Uterus (tissue), 3 donors: ENCODE measurements at regions not wholly inside any gene's neighbourhood (a gene's known extent, or its start where the extent isn't known, plus 50 kb on each side); places are given as distances from the start of the nearest gene placed in this dataset.

Experiments
- DNase-seq, 2 donors: peaks; one replicate each; pipeline ENCODE4 v3.0.0-alpha.2; 2019 to 2020
- H3K27ac ChIP-seq, 2 donors: fragments of 200-600 bp; sonication (generic); 1 replicate in 1 of 2; 2 replicates in 1 of 2; pipeline ENCODE4 v1.5.1; 2016 to 2018
- H3K27me3 ChIP-seq, 2 donors: fragments of 200-600 bp; sonication (generic); one replicate each; pipeline ENCODE4 v1.5.1; 2018 to 2019; ENCODE audit warnings: control low read depth in 1 of 2
- H3K36me3 ChIP-seq, 2 donors: fragments of 200-600 bp; sonication (generic); one replicate each; pipeline ENCODE4 v1.5.1; 2019; ENCODE audit warnings: control low read depth in 1 of 2
- H3K4me1 ChIP-seq, 2 donors: fragments of 200-600 bp; sonication (generic); one replicate each; pipeline ENCODE4 v1.5.1; 2018 to 2019; ENCODE audit warnings: control low read depth in 1 of 2
- H3K4me3 ChIP-seq, 2 donors: fragments of 200-600 bp; sonication (generic); 1 replicate in 1 of 2; 2 replicates in 1 of 2; pipeline ENCODE4 v1.5.1; 2018 to 2019; ENCODE audit warnings: mild to moderate bottlenecking in 1 of 2
- H3K9me3 ChIP-seq, 2 donors: fragments of 200-600 bp; sonication (generic); one replicate each; pipeline ENCODE4 v1.5.1; 2019; ENCODE audit warnings: control low read depth in 1 of 2
- CTCF ChIP-seq, 4 experiments: fragments of 200-600 bp in 2 of 4; fragments of 450-650 bp in 2 of 4; sonication (generic) in 2 of 4; IDR thresholded peaks; one replicate each; pipeline ENCODE4 v1.5.1; 2016 to 2019; ENCODE audit warnings: antibody characterized with exemption in 4 of 4, mild to moderate bottlenecking in 2 of 4, moderate library complexity in 1 of 4
- POLR2A ChIP-seq, 2 donors: fragments of 450-650 bp; IDR thresholded peaks; one replicate each; pipeline ENCODE4 v1.6.1; 2016; ENCODE audit warnings: antibody characterized with exemption in 2 of 2, mild to moderate bottlenecking in 1 of 2, moderate library complexity in 1 of 2
- intact Hi-C: fragments of 100-400 bp; cut with DNase I; formaldehyde crosslinking; loops from one replicate; pipeline ENCODE4 v1.15.1; 2023; ENCODE audit warnings: low total_unique reads
- donor health status: DM: yes; HTN: yes; CAD: no.

- peak overlapping the region; percentile 78 to 81 for H3K27ac ChIP-seq
Observed at GRCh38 chr12:92223481-92223880, 77.8 kb upstream of the BTG1 start.

DNA sequence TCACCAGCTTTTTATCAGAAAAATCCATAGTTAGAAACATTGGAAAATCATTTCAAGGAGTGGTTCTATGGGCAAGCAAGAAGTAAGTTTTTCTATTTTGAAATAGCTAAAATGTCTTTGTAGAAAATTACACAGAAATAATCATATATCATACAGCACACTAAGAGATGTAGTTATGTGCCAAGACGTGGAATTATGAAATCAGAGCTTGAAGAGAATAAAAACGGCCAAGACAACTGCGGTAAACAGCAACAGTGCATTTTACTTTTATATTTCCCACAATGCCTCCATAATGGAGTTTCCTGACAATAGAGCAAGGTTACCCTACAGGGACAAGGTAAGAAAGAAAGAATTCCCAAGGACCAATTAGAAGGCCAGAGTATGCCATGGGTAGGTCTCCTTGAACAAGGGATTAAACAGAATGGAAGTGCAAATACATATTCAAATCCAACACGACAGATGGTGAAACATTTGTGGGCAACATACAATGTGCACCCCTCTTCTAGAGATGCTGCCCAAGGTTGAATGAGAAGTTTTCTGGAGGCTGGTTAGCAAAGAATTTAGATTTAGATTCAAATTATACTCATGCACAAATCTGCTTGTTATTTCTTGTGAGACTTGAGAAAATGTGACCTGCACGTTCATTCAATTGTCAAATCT is 76.1 kb upstream of the BTG1 start:
- TF ChIP-seq CTCF (IDR thresholded peaks at IDR 0.05) (no peak), POLR2A (IDR thresholded peaks at IDR 0.05) (no peak)

More at GRCh38 chr12:92223481-92223880, 77.8 kb upstream of the BTG1 start:
- no peaks in the 10 kb centered on the region for H3K36me3 ChIP-seq
- H3K4me1 ChIP-seq, result peaks cover 0 to 8% of the 10 kb centered on the region in 2 donors
- H3K9me3 ChIP-seq, result no peaks in the 10 kb centered on the region
- H3K27me3 ChIP-seq, result no peaks in the 10 kb centered on the region
- TF ChIP-seq POLR2A (IDR thresholded peaks at IDR 0.05), result no peak
- TF ChIP-seq CTCF (IDR thresholded peaks at IDR 0.05), result no peak
- H3K4me3 ChIP-seq, result no peak overlapping the region
- intact Hi-C loops, result no loop called here
- DNase-seq, result no peak

GRCh38 chr12:92218394-92219077 is 72.9 kb upstream of the BTG1 start:
- no peak for DNase-seq
- no peak for TF ChIP-seq CTCF (IDR thresholded peaks at IDR 0.05)
- no peak for TF ChIP-seq POLR2A (IDR thresholded peaks at IDR 0.05)
- no peaks in the 10 kb centered on the region for H3K9me3 ChIP-seq
- H3K27me3 ChIP-seq, result no peaks in the 10 kb centered on the region
- intact Hi-C loops, result no loop called here
- H3K36me3 ChIP-seq, result no peaks in the 10 kb centered on the region
- H3K4me1 ChIP-seq, result no peaks in the 10 kb centered on the region
- no peak overlapping the region for H3K27ac ChIP-seq
- H3K4me3 ChIP-seq, result no peak overlapping the region

More for the DNA sequence above, 76.1 kb upstream of the BTG1 start:
- no peaks in the 10 kb centered on the region for H3K27me3 ChIP-seq
- H3K27ac ChIP-seq, result peak overlapping the region; percentile 78 to 81
- no peaks in the 10 kb centered on the region for H3K9me3 ChIP-seq
- H3K4me3 ChIP-seq, result no peak overlapping the region
- peaks cover 0 to 6% of the 10 kb centered on the region in 2 donors for H3K4me1 ChIP-seq
- DNase-seq, result no peak
- H3K36me3 ChIP-seq, result no peaks in the 10 kb centered on the region
- intact Hi-C loops, result no loop called here

- DNase-seq, result no peak
- no peak for TF ChIP-seq POLR2A (IDR thresholded peaks at IDR 0.05)
- no peak for TF ChIP-seq CTCF (IDR thresholded peaks at IDR 0.05)
- H3K27me3 ChIP-seq, result no peaks in the 10 kb centered on the region
Observed at GRCh38 chr12:92216092-92216491, 70.4 kb upstream of the BTG1 start.

DNA sequence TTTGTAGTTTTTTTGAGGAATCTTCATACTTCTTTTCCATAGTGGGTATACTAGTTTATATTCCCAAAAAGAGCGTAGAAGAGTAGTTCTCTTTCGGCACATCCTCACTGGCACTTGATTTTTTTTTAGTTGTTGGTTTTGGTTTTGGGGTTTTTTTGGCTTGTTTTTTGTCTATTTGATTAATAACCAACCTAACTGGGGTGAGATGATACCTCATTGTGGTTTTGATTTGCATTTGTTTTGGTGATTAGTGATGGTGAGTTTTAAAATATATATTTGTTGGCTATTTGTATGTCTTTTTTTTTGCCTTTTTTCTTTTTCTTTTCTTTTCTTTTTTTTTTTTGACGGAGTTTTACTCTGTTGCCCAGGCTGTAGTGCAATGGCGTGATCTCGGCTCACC is 69.7 kb upstream of the BTG1 start:
- Histone ChIP-seq H3K36me3 (no peaks in the 10 kb centered on the region), H3K27me3 (no peaks in the 10 kb centered on the region), H3K9me3 (no peaks in the 10 kb centered on the region), H3K27ac (no peak overlapping the region), H3K4me3 (no peak overlapping the region), H3K4me1 (no peaks in the 10 kb centered on the region)
- TF ChIP-seq CTCF (IDR thresholded peaks at IDR 0.05) (no peak), POLR2A (IDR thresholded peaks at IDR 0.05) (no peak)
- DNase-seq, result no peak
- intact Hi-C loops, result no loop called here

More at GRCh38 chr12:92216092-92216491, 70.4 kb upstream of the BTG1 start:
- Histone ChIP-seq H3K27ac (peak overlapping the region in 1 of 2 donors; percentile 42), H3K36me3 (no peaks in the 10 kb centered on the region), H3K4me1 (no peaks in the 10 kb centered on the region), H3K9me3 (no peaks in the 10 kb centered on the region), H3K4me3 (no peak overlapping the region)
- intact Hi-C loops, result no loop called here
